Panc1 (cell line): ENCODE measurements at regions not wholly inside any gene's neighbourhood (a gene's known extent, or its start where the extent isn't known, plus 50 kb on each side); places are given as distances from the start of the nearest gene placed in this dataset.

Source experiments
- ATAC-seq: fragments of 200-7000 bp; cut with Tn5 transposase; 2 replicates; pipeline ENCODE4 v1.9.1; 2020; ENCODE audit warnings: mild to moderate bottlenecking, moderate library complexity
- BruUV-seq: library from RNA; stranded (reverse); fragments of 400-500 nt; replicated peaks from 2 replicates; lab custom pipeline; 2021; lab: Mats Ljungman, UMichigan
- CTCF ChIA-PET: fragments of 300-600 bp; sonication (Branson Sonifier 250); formaldehyde crosslinking; loops from one replicate; lab custom pipeline; 2022; ENCODE audit warnings: antibody characterized with exemption; lab: Charles Lee
- POLR2A ChIA-PET: fragments of 300-600 bp; sonication (Branson Sonifier 250); formaldehyde crosslinking; loops from one replicate; lab custom pipeline; 2022; ENCODE audit warnings: antibody characterized with exemption; lab: Charles Lee
- DNase-seq: peaks from one replicate; pipeline ENCODE4 v3.0.0-alpha.2; 2010; ENCODE audit warnings: low read depth, low spot score
- H3K27ac ChIP-seq: 2 replicates; pipeline ENCODE4 v1.5.1; 2011; ENCODE audit warnings: mild to moderate bottlenecking, low read length, inconsistent platforms
- H3K27me3 ChIP-seq: fragments of 200-500 bp; sonication (Bioruptor generic); 2 replicates; pipeline ENCODE4 v1.6.0; 2014; ENCODE audit warnings: low read length, inconsistent platforms; ENCODE audit not compliant: control insufficient read depth, insufficient read depth
- H3K36me3 ChIP-seq: fragments of 200-500 bp; sonication (Bioruptor generic); 2 replicates; pipeline ENCODE4 v1.5.1; 2014; ENCODE audit warnings: inconsistent platforms, mild to moderate bottlenecking, low read length, moderate library complexity; ENCODE audit not compliant: control insufficient read depth, insufficient read depth
- H3K4me1 ChIP-seq: 2 replicates; pipeline ENCODE4 v1.5.1; 2011; ENCODE audit warnings: inconsistent platforms, mild to moderate bottlenecking, low read length, moderate library complexity; ENCODE audit not compliant: control insufficient read depth, insufficient read depth
- H3K4me3 ChIP-seq, 2 experiments: 2 replicates each; pipeline ENCODE4 v1.5.1; 2011 to 2012; ENCODE audit warnings: low read depth in 2 of 2, low read length in 2 of 2, mild to moderate bottlenecking in 2 of 2, inconsistent platforms in 1 of 2, moderate library complexity in 1 of 2
- H3K9me3 ChIP-seq: fragments of 200-500 bp; sonication (Bioruptor generic); 2 replicates; pipeline ENCODE4 v1.5.1; 2014; ENCODE audit warnings: low read depth, mild to moderate bottlenecking, inconsistent platforms, low read length, moderate library complexity; ENCODE audit not compliant: control insufficient read depth, insufficient read depth
- CTCF ChIP-seq: fragments of 450-650 bp; IDR thresholded peaks from 2 replicates; pipeline ENCODE4 v1.5.1; 2017; ENCODE audit warnings: mild to moderate bottlenecking
- POLR2AphosphoS5 ChIP-seq: IDR thresholded peaks from 2 replicates; pipeline ENCODE4 v1.6.1; 2012; ENCODE audit warnings: mild to moderate bottlenecking, low read depth, low read length, moderate library complexity
- SIN3A ChIP-seq: IDR thresholded peaks from 2 replicates; pipeline ENCODE4 v1.6.1; 2012; ENCODE audit warnings: low read depth, mild to moderate bottlenecking, low read length, moderate library complexity, borderline replicate concordance; ENCODE audit not compliant: insufficient read depth
- TCF7L2 ChIP-seq: IDR thresholded peaks from 2 replicates; pipeline ENCODE4 v1.6.1; 2011; ENCODE audit warnings: mild to moderate bottlenecking, low read depth, low read length, inconsistent platforms
- in situ Hi-C: cut with HindIII; loops from 2 replicates; pipeline ENCODE4 v1.10.0; 2016; ENCODE audit warnings: low sequenced_read_pairs, low pct_unique_long_range_greater_than_20kb
- intact Hi-C: fragments of 100-400 bp; cut with micrococcal nuclease; formaldehyde crosslinking; loops from one replicate; pipeline ENCODE4 v1.10.0; 2022; ENCODE audit not compliant: unreplicated experiment
- TF ChIP-seq, protein P1 (sequence below), 2 experiments: IDR thresholded peaks; 2 replicates each; pipeline ENCODE4 v1.6.1; 2011 to 2012; ENCODE audit warnings: low read depth in 2 of 2, control low read depth in 1 of 2, low read length in 1 of 2, mild to moderate bottlenecking in 1 of 2, moderate library complexity in 1 of 2; ENCODE audit not compliant: insufficient read depth in 1 of 2

DNA sequence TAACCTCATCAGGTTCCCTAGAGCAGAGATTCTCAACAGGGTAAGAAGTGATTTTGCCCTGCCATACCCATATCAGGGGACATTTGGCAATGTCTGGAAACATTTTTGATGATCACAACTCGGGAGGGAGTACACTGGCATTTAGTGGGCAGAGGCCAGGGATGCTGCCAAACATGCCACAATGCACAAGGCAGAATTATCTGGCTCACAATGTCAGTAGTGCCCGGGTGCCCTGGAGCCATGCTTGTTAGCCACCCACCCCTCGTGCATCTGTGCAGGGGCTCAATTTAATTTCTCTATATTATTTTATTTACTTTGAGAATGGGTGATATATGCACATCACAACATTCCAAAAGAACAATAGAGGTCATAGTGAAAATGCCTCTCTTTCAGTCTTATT lies 82.0 kb upstream of the DHX15 start:
- TF ChIP-seq, protein P1, sequence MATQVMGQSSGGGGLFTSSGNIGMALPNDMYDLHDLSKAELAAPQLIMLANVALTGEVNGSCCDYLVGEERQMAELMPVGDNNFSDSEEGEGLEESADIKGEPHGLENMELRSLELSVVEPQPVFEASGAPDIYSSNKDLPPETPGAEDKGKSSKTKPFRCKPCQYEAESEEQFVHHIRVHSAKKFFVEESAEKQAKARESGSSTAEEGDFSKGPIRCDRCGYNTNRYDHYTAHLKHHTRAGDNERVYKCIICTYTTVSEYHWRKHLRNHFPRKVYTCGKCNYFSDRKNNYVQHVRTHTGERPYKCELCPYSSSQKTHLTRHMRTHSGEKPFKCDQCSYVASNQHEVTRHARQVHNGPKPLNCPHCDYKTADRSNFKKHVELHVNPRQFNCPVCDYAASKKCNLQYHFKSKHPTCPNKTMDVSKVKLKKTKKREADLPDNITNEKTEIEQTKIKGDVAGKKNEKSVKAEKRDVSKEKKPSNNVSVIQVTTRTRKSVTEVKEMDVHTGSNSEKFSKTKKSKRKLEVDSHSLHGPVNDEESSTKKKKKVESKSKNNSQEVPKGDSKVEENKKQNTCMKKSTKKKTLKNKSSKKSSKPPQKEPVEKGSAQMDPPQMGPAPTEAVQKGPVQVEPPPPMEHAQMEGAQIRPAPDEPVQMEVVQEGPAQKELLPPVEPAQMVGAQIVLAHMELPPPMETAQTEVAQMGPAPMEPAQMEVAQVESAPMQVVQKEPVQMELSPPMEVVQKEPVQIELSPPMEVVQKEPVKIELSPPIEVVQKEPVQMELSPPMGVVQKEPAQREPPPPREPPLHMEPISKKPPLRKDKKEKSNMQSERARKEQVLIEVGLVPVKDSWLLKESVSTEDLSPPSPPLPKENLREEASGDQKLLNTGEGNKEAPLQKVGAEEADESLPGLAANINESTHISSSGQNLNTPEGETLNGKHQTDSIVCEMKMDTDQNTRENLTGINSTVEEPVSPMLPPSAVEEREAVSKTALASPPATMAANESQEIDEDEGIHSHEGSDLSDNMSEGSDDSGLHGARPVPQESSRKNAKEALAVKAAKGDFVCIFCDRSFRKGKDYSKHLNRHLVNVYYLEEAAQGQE (IDR thresholded peaks at IDR 0.05; ENCODE audit: insufficient read depth in 1 of 2, low read depth in 2 of 2, low read length in 1 of 2): no peak
- TF ChIP-seq POLR2AphosphoS5 (no peak), SIN3A (no peak), CTCF (no peak), TCF7L2 (no peak)
- DNase-seq (no peak), ATAC-seq (no peak)
- CTCF ChIA-PET: no interaction called here
- H3K36me3 ChIP-seq: no peaks in the 10 kb centered on the region
- H3K27me3 ChIP-seq: no peaks in the 10 kb centered on the region
- POLR2A ChIA-PET: no interaction called here
- H3K4me3 ChIP-seq: no peak overlapping the region
- intact Hi-C loops (no loop called here), in situ Hi-C loops (no loop called here)
- H3K4me1 ChIP-seq: no peaks in the 10 kb centered on the region
- no peak overlapping the region for H3K27ac ChIP-seq
- H3K9me3 ChIP-seq: no peaks in the 10 kb centered on the region
- no TSS peak for BruUV-seq

GRCh38 chr4:24666816-24667477 lies 82.6 kb upstream of the DHX15 start:
- ChIA-PET CTCF (no interaction called here), POLR2A (no interaction called here)
- in situ Hi-C loops: no loop called here
- no peak for DNase-seq
- Histone ChIP-seq H3K4me1 (no peaks in the 10 kb centered on the region), H3K4me3 (no peak overlapping the region), H3K36me3 (no peaks in the 10 kb centered on the region), H3K27ac (no peak overlapping the region), H3K27me3 (no peaks in the 10 kb centered on the region), H3K9me3 (no peaks in the 10 kb centered on the region)
- no TSS peak for BruUV-seq
- no peak for ATAC-seq
- intact Hi-C loops: no loop called here
- TF ChIP-seq POLR2AphosphoS5 (no peak), SIN3A (no peak)
- TF ChIP-seq, protein P1 (IDR thresholded peaks at IDR 0.05; ENCODE audit: insufficient read depth in 1 of 2, low read depth in 2 of 2, low read length in 1 of 2): no peak
